Fibroblast of lung (primary cell): ENCODE measurements at regions not wholly inside any gene's neighbourhood (a gene's known extent, or its start where the extent isn't known, plus 50 kb on each side); places are given as distances from the start of the nearest gene placed in this dataset.

Experiments used
- DNase-seq, 2 donors: peaks; one replicate each; pipeline versions ENCODE4 v3.0.0 to v3.0.0-alpha.2; 2010; ENCODE audit warnings: low read depth in 2 of 2
- H2AFZ ChIP-seq: 2 replicates; pipeline ENCODE4 v1.5.1; 2012; ENCODE audit warnings: low read length, control low read depth, inconsistent platforms
- H3K27ac ChIP-seq: 2 replicates; pipeline ENCODE4 v1.5.1; 2011; ENCODE audit warnings: low read length, control low read depth; ENCODE audit not compliant: insufficient read depth
- H3K27me3 ChIP-seq: 2 replicates; pipeline ENCODE4 v1.5.1; 2011; ENCODE audit warnings: mild to moderate bottlenecking, low read length; ENCODE audit not compliant: control insufficient read depth, insufficient read depth
- H3K36me3 ChIP-seq: 2 replicates; pipeline ENCODE4 v1.5.1; 2011; ENCODE audit warnings: low read length; ENCODE audit not compliant: control insufficient read depth, insufficient read depth
- H3K4me1 ChIP-seq: 2 replicates; pipeline ENCODE4 v1.5.1; 2011; ENCODE audit warnings: low read length; ENCODE audit not compliant: control insufficient read depth, insufficient read depth; ENCODE audit errors: extremely low read depth
- H3K4me2 ChIP-seq: 2 replicates; pipeline ENCODE4 v1.5.1; 2011; ENCODE audit warnings: low read length, control low read depth; ENCODE audit not compliant: insufficient read depth; ENCODE audit errors: extremely low read depth
- H3K4me3 ChIP-seq, 4 experiments: fragments of 200-600 bp in 1 of 4; sonication (generic) in 1 of 4; replicated peaks in 1 of 4; 2 replicates each; pipeline ENCODE4 v1.5.1; 2011 to 2016; ENCODE audit warnings: low read length in 4 of 4, low read depth in 3 of 4, mild to moderate bottlenecking in 3 of 4, control low read depth in 2 of 4, inconsistent platforms in 1 of 4, mixed read lengths in 1 of 4; ENCODE audit not compliant: insufficient read depth in 1 of 4; ENCODE audit errors: control extremely low read depth in 1 of 4
- H3K79me2 ChIP-seq: 2 replicates; pipeline ENCODE4 v1.5.1; 2012; ENCODE audit warnings: mild to moderate bottlenecking, low read length, inconsistent platforms; ENCODE audit not compliant: control insufficient read depth, insufficient read depth
- H3K9ac ChIP-seq: 2 replicates; pipeline ENCODE4 v1.5.1; 2011; ENCODE audit warnings: mild to moderate bottlenecking, low read length, control low read depth; ENCODE audit not compliant: insufficient read depth
- H3K9me3 ChIP-seq: 2 replicates; pipeline ENCODE4 v1.5.1; 2012; ENCODE audit warnings: low read depth, low read length; ENCODE audit not compliant: control insufficient read depth, insufficient read depth
- H4K20me1 ChIP-seq: 2 replicates; pipeline ENCODE4 v1.5.1; 2011; ENCODE audit warnings: low read length; ENCODE audit not compliant: control insufficient read depth, insufficient read depth; ENCODE audit errors: extremely low read depth
- CTCF ChIP-seq, 2 donors: IDR thresholded peaks in 1 of 2; conservative IDR thresholded peaks in 1 of 2; 1 replicate in 1 of 2; 2 replicates in 1 of 2; pipeline ENCODE4 v1.5.1; 2011 to 2012; ENCODE audit warnings: low read length in 2 of 2, control low read depth in 1 of 2, inconsistent platforms in 1 of 2, low read depth in 1 of 2, mild to moderate bottlenecking in 1 of 2
- EZH2 ChIP-seq: IDR thresholded peaks from 2 replicates; pipeline ENCODE4 v1.5.1; 2012; ENCODE audit warnings: low read length, control low read depth, mild to moderate bottlenecking; ENCODE audit errors: missing control alignments

GRCh38 chr11:19602406-19602805 lies 110.2 kb upstream of the NAV2 start:
- no peak for TF ChIP-seq CTCF (conservative IDR thresholded peaks at IDR 0.05 in 1 of 2, IDR thresholded peaks at IDR 0.05 in 1 of 2; ENCODE audit: low read depth in 1 of 2, low read length in 2 of 2)
- no peak for TF ChIP-seq EZH2
- Histone ChIP-seq H3K4me1 (peaks cover 3% of the 10 kb centered on the region), H4K20me1 (no peaks in the 10 kb centered on the region), H3K4me2 (no peak overlapping the region), H3K9me3 (no peaks in the 10 kb centered on the region), H3K9ac (no peak overlapping the region), H3K79me2 (no peaks in the 10 kb centered on the region), H3K27ac (no peak overlapping the region), H3K4me3 (no peak overlapping the region), H3K27me3 (no peaks in the 10 kb centered on the region), H2AFZ (no peak overlapping the region), H3K36me3 (no peaks in the 10 kb centered on the region)
- no peak for DNase-seq

GRCh38 chr11:19601235-19601634 lies 111.4 kb upstream of the NAV2 start:
- Histone ChIP-seq H3K4me2 (no peak overlapping the region), H3K36me3 (no peaks in the 10 kb centered on the region), H3K79me2 (no peaks in the 10 kb centered on the region), H3K9ac (no peak overlapping the region), H2AFZ (no peak overlapping the region), H4K20me1 (no peaks in the 10 kb centered on the region), H3K9me3 (no peaks in the 10 kb centered on the region), H3K27ac (no peak overlapping the region), H3K4me1 (peaks cover 11% of the 10 kb centered on the region), H3K27me3 (no peaks in the 10 kb centered on the region), H3K4me3 (no peak overlapping the region)
- TF ChIP-seq EZH2, result no peak
- TF ChIP-seq CTCF (conservative IDR thresholded peaks at IDR 0.05 in 1 of 2, IDR thresholded peaks at IDR 0.05 in 1 of 2; ENCODE audit: low read depth in 1 of 2, low read length in 2 of 2), result no peak
- no peak for DNase-seq

- H4K20me1 ChIP-seq, result no peaks in the 10 kb centered on the region
- no peak overlapping the region for H3K27ac ChIP-seq
- no peak overlapping the region for H3K9ac ChIP-seq
- no peaks in the 10 kb centered on the region for H3K36me3 ChIP-seq
- H3K4me2 ChIP-seq, result no peak overlapping the region
- peak overlapping the region in 1 of 4 experiments; percentile 69 for H3K4me3 ChIP-seq
- no peaks in the 10 kb centered on the region for H3K79me2 ChIP-seq
- no peaks in the 10 kb centered on the region for H3K9me3 ChIP-seq
- no peak for DNase-seq
- H2AFZ ChIP-seq, result no peak overlapping the region
- H3K27me3 ChIP-seq, result no peaks in the 10 kb centered on the region
- H3K4me1 ChIP-seq, result peaks cover 17% of the 10 kb centered on the region
- TF ChIP-seq EZH2 (no peak), CTCF (conservative IDR thresholded peaks at IDR 0.05 in 1 of 2, IDR thresholded peaks at IDR 0.05 in 1 of 2; ENCODE audit: low read depth in 1 of 2, low read length in 2 of 2) (no peak)
These were observed 113.0 kb upstream of the NAV2 start for GRCh38 chr11:19599681-19600080.
